Mesendoderm (in vitro differentiated cells): ENCODE measurements at regions not wholly inside any gene's neighbourhood (a gene's known extent, or its start where the extent isn't known, plus 50 kb on each side); places are given as distances from the start of the nearest gene placed in this dataset.
"Not testable (repeated sequence)": the region's sequence is repeated elsewhere in the genome, so short reads cannot be mapped to it uniquely, and the experiment has no call there.

Experiments
- DNase-seq: peaks from one replicate; pipeline ENCODE4 v3.0.0; 2013
- H2AK5ac ChIP-seq: 2 replicates; pipeline ENCODE4 v1.6.1; 2013; ENCODE audit warnings: low read length, inconsistent platforms
- H2BK120ac ChIP-seq: 2 replicates; pipeline ENCODE4 v1.6.1; 2013; ENCODE audit warnings: low read depth, mild to moderate bottlenecking, low read length, moderate library complexity, mixed read lengths
- H2BK15ac ChIP-seq: replicated peaks from 2 replicates; pipeline ENCODE4 v1.6.1; 2013; ENCODE audit warnings: low read depth, mild to moderate bottlenecking, moderate library complexity
- H2BK5ac ChIP-seq: 2 replicates; pipeline ENCODE4 v1.6.1; 2013; ENCODE audit warnings: low read length, inconsistent platforms
- H3K18ac ChIP-seq: 2 replicates; pipeline ENCODE4 v1.6.1; 2013; ENCODE audit warnings: mild to moderate bottlenecking, low read length, mixed read lengths
- H3K23ac ChIP-seq: one replicate; pipeline ENCODE4 v1.6.1; 2013; ENCODE audit warnings: low read length
- H3K27ac ChIP-seq: 2 replicates; pipeline ENCODE4 v1.5.1; 2013; ENCODE audit warnings: low read depth, mild to moderate bottlenecking, inconsistent platforms, low read length, moderate library complexity
- H3K27me3 ChIP-seq: 2 replicates; pipeline ENCODE4 v1.6.1; 2013; ENCODE audit warnings: low read length, control low read depth, mild to moderate bottlenecking, inconsistent platforms; ENCODE audit not compliant: insufficient read depth, poor library complexity
- H3K36me3 ChIP-seq: 2 replicates; pipeline ENCODE4 v1.6.1; 2013; ENCODE audit warnings: low read length, inconsistent platforms; ENCODE audit not compliant: control insufficient read depth, insufficient read depth
- H3K4ac ChIP-seq: one replicate; pipeline ENCODE4 v1.6.1; 2013; ENCODE audit warnings: low read depth, mild to moderate bottlenecking, low read length, moderate library complexity
- H3K4me1 ChIP-seq: 2 replicates; pipeline ENCODE4 v1.6.1; 2013; ENCODE audit warnings: low read depth, low read length, inconsistent platforms; ENCODE audit not compliant: control insufficient read depth
- H3K4me2 ChIP-seq: 2 replicates; pipeline ENCODE4 v1.6.1; 2013; ENCODE audit warnings: low read length
- H3K4me3 ChIP-seq: 2 replicates; pipeline ENCODE4 v1.5.1; 2013; ENCODE audit warnings: mild to moderate bottlenecking, low read length
- H3K56ac ChIP-seq: one replicate; pipeline ENCODE4 v1.6.1; 2013; ENCODE audit warnings: low read length
- H3K79me1 ChIP-seq: 2 replicates; pipeline ENCODE4 v1.6.1; 2013; ENCODE audit warnings: low read length, inconsistent platforms
- H3K79me2 ChIP-seq: 2 replicates; pipeline ENCODE4 v1.6.1; 2013; ENCODE audit warnings: mild to moderate bottlenecking, low read length; ENCODE audit not compliant: control insufficient read depth, insufficient read depth
- H3K9ac ChIP-seq: 2 replicates; pipeline ENCODE4 v1.6.1; 2013; ENCODE audit warnings: low read length, inconsistent platforms
- H4K5ac ChIP-seq: one replicate; pipeline ENCODE4 v1.6.1; 2013; ENCODE audit warnings: low read length
- H4K8ac ChIP-seq: one replicate; pipeline ENCODE4 v1.6.1; 2013; ENCODE audit warnings: low read depth, mild to moderate bottlenecking, control low read depth, low read length, moderate library complexity
- WGBS: extraction: QIAGEN DNeasy Blood & Tissue Kit; methylation state at CpG from one replicate; pipeline ENCODE4 v1.1.7; 2013; ENCODE audit warnings: low lambda C conversion rate, missing lambda C conversion rate; ENCODE audit not compliant: insufficient coverage; ENCODE audit errors: extremely low coverage; 5-methylcytosine and 5-hydroxymethylcytosine counted together

DNA sequence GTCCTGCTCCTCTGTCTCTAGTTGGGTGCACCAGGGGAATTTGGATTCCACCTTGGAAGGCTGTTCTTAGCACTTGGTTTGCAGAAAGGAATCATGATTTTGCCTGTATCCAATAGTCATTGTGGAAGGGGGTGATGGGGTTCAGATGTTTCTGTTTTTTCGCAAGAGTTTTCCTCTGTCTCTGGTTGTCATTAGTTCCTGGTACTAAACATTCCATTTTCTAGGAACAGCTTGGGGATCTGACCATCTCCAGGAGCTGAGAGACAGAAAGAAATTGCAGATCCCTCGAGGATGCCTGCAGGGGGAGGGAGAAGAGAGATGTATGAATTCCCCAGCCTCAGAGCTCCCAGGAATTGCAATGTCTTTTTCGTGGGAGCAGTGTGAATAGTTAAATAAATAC, 70.9 kb downstream of the CYTL1 start:
- H2BK15ac ChIP-seq, result no peak overlapping the region
- H4K5ac ChIP-seq, result no peak overlapping the region
- no peak overlapping the region for H3K4me3 ChIP-seq
- no peak overlapping the region for H3K18ac ChIP-seq
- no peak overlapping the region for H3K9ac ChIP-seq
- DNase-seq, result no peak
- no peaks in the 10 kb centered on the region for H3K4me1 ChIP-seq
- no peak overlapping the region for H3K56ac ChIP-seq
- H3K27me3 ChIP-seq, result no peaks in the 10 kb centered on the region
- H3K4ac ChIP-seq, result no peak overlapping the region
- no peak overlapping the region for H3K27ac ChIP-seq
- no peak overlapping the region for H3K4me2 ChIP-seq
- H3K79me2 ChIP-seq, result no peaks in the 10 kb centered on the region
- no peak overlapping the region for H2AK5ac ChIP-seq
- H2BK120ac ChIP-seq, result no peak overlapping the region
- no CpG with 5 or more reads among the region's 3 CpGs for WGBS
- H3K36me3 ChIP-seq, result no peaks in the 10 kb centered on the region
- H4K8ac ChIP-seq, result no peak overlapping the region
- H2BK5ac ChIP-seq, result no peak overlapping the region
- H3K23ac ChIP-seq, result no peak overlapping the region
- no peaks in the 10 kb centered on the region for H3K79me1 ChIP-seq

DNA sequence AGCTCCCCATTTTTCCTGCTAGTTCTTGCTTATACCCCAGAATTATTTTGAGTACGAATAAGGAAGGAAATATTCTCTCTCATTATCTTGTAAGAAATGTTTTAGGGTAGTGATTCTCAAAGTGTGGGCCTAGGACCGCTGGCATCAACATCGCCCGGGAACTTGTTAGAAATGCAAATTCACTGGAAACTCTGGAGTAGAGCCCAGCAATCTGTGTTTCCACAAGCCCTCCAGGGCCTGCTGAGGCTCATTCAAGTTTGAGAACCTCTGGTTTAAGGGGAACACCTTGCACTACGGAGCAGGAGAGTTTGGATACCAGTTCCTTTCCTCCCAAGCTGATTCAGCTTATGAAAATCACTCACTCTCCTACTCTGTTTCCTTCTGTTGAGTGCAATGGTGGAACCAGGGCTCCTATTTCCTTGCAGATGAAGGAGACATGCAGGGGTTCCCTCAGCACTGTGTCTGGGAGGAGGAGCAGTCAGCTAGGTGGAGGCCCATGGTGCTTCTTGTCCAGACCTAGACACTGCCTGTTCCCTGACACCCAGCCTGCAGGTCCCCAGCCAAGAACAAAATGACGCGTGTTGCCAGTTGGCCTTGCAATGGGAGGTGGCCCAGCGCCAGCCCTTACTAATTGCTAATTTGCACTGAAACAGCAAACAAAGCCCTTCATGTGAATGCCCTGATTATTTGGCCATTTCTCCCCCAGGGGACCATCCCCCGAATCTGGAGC, 68.5 kb downstream of the CYTL1 start:
- Histone ChIP-seq H4K5ac (no peak overlapping the region), H3K79me2 (no peaks in the 10 kb centered on the region), H3K18ac (no peak overlapping the region), H4K8ac (no peak overlapping the region), H3K79me1 (no peaks in the 10 kb centered on the region), H3K56ac (no peak overlapping the region), H3K4ac (no peak overlapping the region), H2AK5ac (no peak overlapping the region), H3K9ac (no peak overlapping the region), H3K4me2 (no peak overlapping the region), H3K36me3 (no peaks in the 10 kb centered on the region), H3K27ac (no peak overlapping the region), H3K4me1 (no peaks in the 10 kb centered on the region), H2BK5ac (no peak overlapping the region), H3K23ac (no peak overlapping the region), H3K27me3 (no peaks in the 10 kb centered on the region), H2BK15ac (no peak overlapping the region), H2BK120ac (no peak overlapping the region), H3K4me3 (no peak overlapping the region)
- no CpG with 5 or more reads among the region's 9 CpGs for WGBS
- DNase-seq, result no peak

DNA sequence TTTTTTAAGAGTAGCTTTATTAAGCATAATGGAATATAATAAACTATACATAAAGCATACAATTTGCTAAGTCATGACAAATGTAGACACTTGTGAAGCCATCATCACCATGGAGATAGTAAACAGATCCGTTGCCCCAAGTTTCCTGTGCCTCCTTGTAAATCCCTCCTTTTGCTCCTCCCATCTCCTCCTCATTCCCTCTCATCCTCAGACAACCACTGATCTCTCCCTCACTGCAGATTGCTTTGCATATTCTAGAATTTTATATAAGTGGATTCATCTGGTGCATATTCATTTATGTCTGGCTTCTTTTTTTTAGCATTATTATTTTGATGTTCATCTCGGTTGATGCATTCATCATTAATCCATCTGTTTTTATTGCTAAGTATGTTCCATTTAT, 67.0 kb downstream of the CYTL1 start:
- Histone ChIP-seq H4K8ac (no peak overlapping the region), H2AK5ac (no peak overlapping the region), H3K79me2 (no peaks in the 10 kb centered on the region), H3K56ac (no peak overlapping the region), H2BK120ac (no peak overlapping the region), H2BK15ac (no peak overlapping the region), H3K79me1 (no peaks in the 10 kb centered on the region), H3K4ac (no peak overlapping the region), H3K9ac (no peak overlapping the region), H3K27ac (no peak overlapping the region), H3K18ac (no peak overlapping the region), H3K4me3 (no peak overlapping the region), H3K23ac (no peak overlapping the region), H2BK5ac (no peak overlapping the region), H3K4me1 (no peaks in the 10 kb centered on the region), H3K4me2 (no peak overlapping the region), H4K5ac (no peak overlapping the region), H3K36me3 (no peaks in the 10 kb centered on the region), H3K27me3 (no peaks in the 10 kb centered on the region)
- no CpG with 5 or more reads among the region's 2 CpGs for WGBS
- no peak for DNase-seq

DNA sequence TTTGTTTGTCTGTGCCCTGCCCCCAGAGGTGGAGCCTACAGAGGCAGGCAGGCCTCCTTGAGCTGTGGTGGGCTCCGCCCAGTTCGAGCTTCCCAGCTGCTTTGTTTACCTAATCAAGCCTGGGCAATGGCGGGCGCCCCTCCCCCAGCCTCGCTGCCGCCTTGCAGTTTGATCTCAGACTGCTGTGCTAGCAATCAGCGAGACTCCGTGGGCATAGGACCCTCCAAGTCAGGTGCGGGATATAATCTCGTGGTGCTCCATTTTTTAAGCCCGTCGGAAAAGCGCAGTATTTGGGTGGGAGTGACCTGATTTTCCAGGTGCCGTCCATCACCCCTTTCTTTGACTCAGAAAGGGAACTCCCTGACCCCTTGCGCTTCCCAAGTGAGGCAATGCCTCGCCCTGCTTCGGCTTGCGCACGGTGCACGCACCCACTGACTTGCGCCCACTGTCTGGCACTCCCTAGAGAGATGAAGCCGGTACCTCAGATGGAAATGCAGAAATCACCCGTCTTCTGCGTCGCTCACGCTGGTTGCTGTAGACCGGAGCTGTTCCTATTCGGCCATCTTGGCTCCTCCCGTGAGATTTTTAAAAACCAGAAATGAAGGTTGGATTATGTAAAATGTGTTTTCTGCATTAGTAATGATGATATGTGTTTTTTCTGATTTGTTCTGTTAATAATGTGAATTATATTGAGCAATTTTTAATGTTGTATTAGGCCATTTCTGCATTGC, 59.7 kb downstream of the CYTL1 start:
- not testable (repeated sequence) for H3K27me3 ChIP-seq, H3K79me1 ChIP-seq, DNase-seq, H4K8ac ChIP-seq, H3K27ac ChIP-seq, H2BK120ac ChIP-seq, H3K18ac ChIP-seq, H2BK15ac ChIP-seq, H4K5ac ChIP-seq, H3K79me2 ChIP-seq, H3K4me2 ChIP-seq, H3K36me3 ChIP-seq, H2BK5ac ChIP-seq, H3K56ac ChIP-seq, H3K9ac ChIP-seq, H3K4me1 ChIP-seq, H3K23ac ChIP-seq, H2AK5ac ChIP-seq, H3K4me3 ChIP-seq, H3K4ac ChIP-seq
- WGBS, result no CpG with 5 or more reads among the region's 29 CpGs

DNA sequence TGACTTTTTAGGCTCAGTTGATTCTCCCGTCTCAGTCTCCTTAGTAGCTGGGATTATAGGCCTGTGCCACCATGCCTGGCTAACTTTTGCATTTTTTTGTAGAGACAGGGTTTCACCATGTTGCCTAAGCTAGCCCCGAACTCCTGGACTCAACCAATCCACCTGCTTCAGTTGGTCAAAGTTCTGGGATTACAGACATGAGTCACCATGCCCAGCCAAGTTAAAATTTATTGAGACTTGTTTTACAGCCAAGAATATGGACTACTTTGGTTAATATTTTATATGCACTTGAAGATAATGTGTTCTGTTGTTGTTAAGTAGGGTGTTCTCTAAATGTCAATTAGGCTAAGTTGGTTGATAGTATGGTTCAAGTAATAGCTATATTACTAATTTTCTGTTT, 58.7 kb downstream of the CYTL1 start:
- no peak overlapping the region for H3K27ac ChIP-seq
- no CpG with 5 or more reads among the region's 2 CpGs for WGBS
- no peak for DNase-seq
- no peaks in the 10 kb centered on the region for H3K79me2 ChIP-seq
- H3K79me1 ChIP-seq, result no peaks in the 10 kb centered on the region
- no peak overlapping the region for H4K8ac ChIP-seq
- H3K18ac ChIP-seq, result no peak overlapping the region
- H3K4me3 ChIP-seq, result no peak overlapping the region
- no peak overlapping the region for H3K56ac ChIP-seq
- no peaks in the 10 kb centered on the region for H3K4me1 ChIP-seq
- H3K23ac ChIP-seq, result no peak overlapping the region
- H3K36me3 ChIP-seq, result no peaks in the 10 kb centered on the region
- no peak overlapping the region for H2BK15ac ChIP-seq
- no peak overlapping the region for H3K4me2 ChIP-seq
- no peak overlapping the region for H2BK120ac ChIP-seq
- no peak overlapping the region for H4K5ac ChIP-seq
- H3K27me3 ChIP-seq, result no peaks in the 10 kb centered on the region
- no peak overlapping the region for H3K4ac ChIP-seq
- H2AK5ac ChIP-seq, result no peak overlapping the region
- H2BK5ac ChIP-seq, result no peak overlapping the region
- no peak overlapping the region for H3K9ac ChIP-seq
